ENCODE measurements at regions not wholly inside any gene's neighbourhood (a gene's known extent, or its start where the extent isn't known, plus 50 kb on each side); places are given as distances from the start of the nearest gene placed in this dataset.
"Not testable (repeated sequence)": the region's sequence is repeated elsewhere in the genome, so short reads cannot be mapped to it uniquely, and the experiment has no call there.

- not testable (repeated sequence) for TF ChIP-seq POLR2A, CTCF (IDR thresholded peaks at IDR 0.05)
These were observed 499.8 kb upstream of the IZUMO3 start for GRCh38 chr9:25045469-25045868.

All from Peyer's patch (tissue), 4 donors.